ENCODE measurements at regions not wholly inside any gene's neighbourhood (a gene's known extent, or its start where the extent isn't known, plus 50 kb on each side); places are given as distances from the start of the nearest gene placed in this dataset.

DNA sequence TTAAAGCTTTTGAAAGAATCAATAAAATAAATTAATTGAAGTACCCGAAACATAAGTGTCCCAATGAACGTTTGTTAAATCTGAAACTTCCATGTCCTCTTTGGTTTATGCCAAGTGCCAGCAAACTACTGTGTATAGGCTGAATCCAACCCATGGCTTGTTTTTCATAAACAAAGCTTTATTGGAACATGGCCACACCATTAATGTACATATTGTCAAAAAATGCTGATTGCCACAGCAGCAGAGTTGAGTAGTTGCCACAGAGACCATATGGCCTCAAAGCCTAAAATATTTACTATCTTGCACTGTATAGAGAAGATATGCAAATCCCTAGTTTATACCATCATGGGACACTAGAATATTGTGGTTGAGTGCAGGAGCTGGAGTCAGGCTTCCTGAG, 406.1 kb downstream of the MAFB start:
- no peaks in the 10 kb centered on the region for H3K9me2 ChIP-seq (replicated peaks; ENCODE audit: low read depth, low read length)
- H3K4me2 ChIP-seq (ENCODE audit: low read depth, low read length, poor library complexity, severe bottlenecking) = no peak overlapping the region
- no peak overlapping the region for H2AFZ ChIP-seq (ENCODE audit: low read length)
- no peaks in the 10 kb centered on the region for H3K9me3 ChIP-seq (ENCODE audit: insufficient read depth, low read depth, low read length)
- no peaks in the 10 kb centered on the region for H3K4me1 ChIP-seq (ENCODE audit: insufficient read depth, low read length, poor library complexity, severe bottlenecking)
- no peaks in the 10 kb centered on the region for H3K36me3 ChIP-seq (ENCODE audit: insufficient read depth, low read length)
- H3K4me3 ChIP-seq (ENCODE audit: low read length, poor library complexity, severe bottlenecking) = no peak overlapping the region
- no peaks in the 10 kb centered on the region for H3F3A ChIP-seq (ENCODE audit: low read depth)
- H3K9ac ChIP-seq (ENCODE audit: low read depth, low read length, poor library complexity, severe bottlenecking) = no peak overlapping the region
- peaks cover 4% of the 10 kb centered on the region for H3K27me3 ChIP-seq (ENCODE audit: insufficient read depth, low read length, poor library complexity, severe bottlenecking)
- H4K20me1 ChIP-seq (ENCODE audit: insufficient read depth, low read length, poor library complexity, severe bottlenecking) = no peaks in the 10 kb centered on the region
- no peaks in the 10 kb centered on the region for H3K79me2 ChIP-seq (ENCODE audit: insufficient read depth, low read length)
- TF ChIP-seq CTCF (conservative IDR thresholded peaks at IDR 0.05; ENCODE audit: low read length) (no peak), EZH2phosphoT487 (IDR thresholded peaks at IDR 0.05; ENCODE audit: borderline replicate concordance) (no peak)

- H3K36me3 ChIP-seq (ENCODE audit: insufficient read depth, low read length) = no peaks in the 10 kb centered on the region
- no peaks in the 10 kb centered on the region for H4K20me1 ChIP-seq (ENCODE audit: insufficient read depth, low read length, poor library complexity, severe bottlenecking)
- TF ChIP-seq CTCF (conservative IDR thresholded peaks at IDR 0.05; ENCODE audit: low read length) (no peak), EZH2phosphoT487 (IDR thresholded peaks at IDR 0.05; ENCODE audit: borderline replicate concordance) (no peak)
- no peak overlapping the region for H3K4me3 ChIP-seq (ENCODE audit: low read length, poor library complexity, severe bottlenecking)
- no peak overlapping the region for H2AFZ ChIP-seq (ENCODE audit: low read length)
- no peak overlapping the region for H3K4me2 ChIP-seq (ENCODE audit: low read depth, low read length, poor library complexity, severe bottlenecking)
- no peak overlapping the region for H3K9ac ChIP-seq (ENCODE audit: low read depth, low read length, poor library complexity, severe bottlenecking)
- H3K27me3 ChIP-seq (ENCODE audit: insufficient read depth, low read length, poor library complexity, severe bottlenecking) = peaks cover 4% of the 10 kb centered on the region
- no peaks in the 10 kb centered on the region for H3K79me2 ChIP-seq (ENCODE audit: insufficient read depth, low read length)
- no peaks in the 10 kb centered on the region for H3F3A ChIP-seq (ENCODE audit: low read depth)
- H3K9me2 ChIP-seq (replicated peaks; ENCODE audit: low read depth, low read length) = no peaks in the 10 kb centered on the region
- no peaks in the 10 kb centered on the region for H3K9me3 ChIP-seq (ENCODE audit: insufficient read depth, low read depth, low read length)
- H3K4me1 ChIP-seq (ENCODE audit: insufficient read depth, low read length, poor library complexity, severe bottlenecking) = no peaks in the 10 kb centered on the region
Observed at GRCh38 chr20:40282541-40282940, 406.5 kb downstream of the MAFB start.

DNA sequence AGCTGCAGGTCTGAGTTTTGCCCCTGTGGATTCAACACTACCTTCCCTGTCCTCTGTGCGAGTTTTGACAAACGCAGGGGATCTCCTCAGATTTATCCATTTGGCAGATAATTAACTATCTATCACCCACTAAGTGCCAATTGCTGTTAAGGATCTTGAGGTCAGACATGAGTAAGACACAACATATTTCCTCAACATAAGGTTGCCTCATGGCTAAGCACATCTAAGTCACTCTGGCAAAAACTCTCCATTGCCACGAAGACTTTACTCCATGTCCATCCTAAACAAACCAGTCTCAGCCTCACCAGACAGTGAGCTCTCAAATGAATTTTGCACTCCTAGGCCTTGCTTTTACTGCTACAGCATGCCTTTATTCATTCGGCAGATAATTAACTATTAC, 408.4 kb downstream of the MAFB start:
- Histone ChIP-seq H3K36me3 (ENCODE audit: insufficient read depth, low read length) (no peaks in the 10 kb centered on the region), H3K27me3 (ENCODE audit: insufficient read depth, low read length, poor library complexity, severe bottlenecking) (peaks cover 4% of the 10 kb centered on the region), H3K4me1 (ENCODE audit: insufficient read depth, low read length, poor library complexity, severe bottlenecking) (no peaks in the 10 kb centered on the region), H3K9me2 (replicated peaks; ENCODE audit: low read depth, low read length) (no peaks in the 10 kb centered on the region), H3F3A (ENCODE audit: low read depth) (no peaks in the 10 kb centered on the region), H4K20me1 (ENCODE audit: insufficient read depth, low read length, poor library complexity, severe bottlenecking) (no peaks in the 10 kb centered on the region), H3K79me2 (ENCODE audit: insufficient read depth, low read length) (no peaks in the 10 kb centered on the region), H3K4me3 (ENCODE audit: low read length, poor library complexity, severe bottlenecking) (no peak overlapping the region), H3K9me3 (ENCODE audit: insufficient read depth, low read depth, low read length) (no peaks in the 10 kb centered on the region), H3K4me2 (ENCODE audit: low read depth, low read length, poor library complexity, severe bottlenecking) (no peak overlapping the region), H3K9ac (ENCODE audit: low read depth, low read length, poor library complexity, severe bottlenecking) (no peak overlapping the region), H2AFZ (ENCODE audit: low read length) (no peak overlapping the region)
- TF ChIP-seq EZH2phosphoT487 (IDR thresholded peaks at IDR 0.05; ENCODE audit: borderline replicate concordance) (no peak), CTCF (conservative IDR thresholded peaks at IDR 0.05; ENCODE audit: low read length) (no peak)
